HG03159 (cell line): ENCODE measurements at regions not wholly inside any gene's neighbourhood (a gene's known extent, or its start where the extent isn't known, plus 50 kb on each side); places are given as distances from the start of the nearest gene placed in this dataset.

ENCODE experiments used
- ATAC-seq: cut with Tn5 transposase; IDR thresholded peaks from one replicate; pipeline ENCODE4 v1.9.1; 2021; ENCODE audit warnings: mild to moderate bottlenecking, moderate library complexity; ENCODE audit not compliant: unreplicated experiment

- ATAC-seq: no peak
Observed at GRCh38 chr13:30359991-30360390, 52.6 kb upstream of the KATNAL1 start.

GRCh38 chr13:30360586-30360985 lies 53.2 kb upstream of the KATNAL1 start:
- no peak for ATAC-seq

- ATAC-seq: no peak
Observed at GRCh38 chr13:30362005-30362788, 54.8 kb upstream of the KATNAL1 start.

GRCh38 chr13:30362869-30363268 lies 55.5 kb upstream of the KATNAL1 start:
- no peak for ATAC-seq

GRCh38 chr13:30363725-30364124 lies 56.4 kb upstream of the KATNAL1 start:
- ATAC-seq: no peak

GRCh38 chr13:30364133-30364532 lies 56.8 kb upstream of the KATNAL1 start:
- no peak for ATAC-seq

GRCh38 chr13:30364876-30365275 lies 57.4 kb upstream of the UBE2L5 start:
- no peak for ATAC-seq

GRCh38 chr13:30366088-30366487 lies 56.2 kb upstream of the UBE2L5 start:
- no peak for ATAC-seq

- no peak for ATAC-seq
Observed at GRCh38 chr13:30367296-30367695, 55.0 kb upstream of the UBE2L5 start.

GRCh38 chr13:30370146-30370545 lies 52.1 kb upstream of the UBE2L5 start:
- no peak for ATAC-seq

- ATAC-seq: no peak
Observed at GRCh38 chr13:30370916-30371521, 51.3 kb upstream of the UBE2L5 start.

- peak; percentile 68 for ATAC-seq
Observed at GRCh38 chr13:30371649-30372265, 50.5 kb upstream of the UBE2L5 start.
